ENCODE measurements at regions not wholly inside any gene's neighbourhood (a gene's known extent, or its start where the extent isn't known, plus 50 kb on each side); places are given as distances from the start of the nearest gene placed in this dataset.
A peak's percentile ranks its signal among the peaks of the same experiment; 100 is the strongest.

DNA sequence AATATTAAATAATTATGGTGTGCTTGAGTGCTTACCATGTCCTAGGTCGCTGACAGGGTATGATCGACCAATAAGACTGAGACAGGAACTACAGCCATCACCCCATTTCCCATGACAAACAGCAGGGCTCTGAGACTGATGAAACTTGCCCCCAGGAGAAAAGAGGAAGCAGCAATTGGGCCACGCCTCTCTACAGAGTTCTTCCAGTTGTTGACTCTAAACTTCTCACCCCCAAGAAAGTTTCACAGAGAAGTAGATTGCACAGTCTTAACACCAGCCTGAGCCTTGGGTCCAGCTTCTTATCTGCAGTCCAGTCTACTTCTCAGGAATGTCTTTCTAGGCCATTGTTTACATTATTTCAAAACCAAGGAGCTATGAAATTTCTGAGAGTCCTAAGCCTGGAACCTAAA is 182.2 kb upstream of the ANKRD55 start:
- TF ChIP-seq, protein P1, sequence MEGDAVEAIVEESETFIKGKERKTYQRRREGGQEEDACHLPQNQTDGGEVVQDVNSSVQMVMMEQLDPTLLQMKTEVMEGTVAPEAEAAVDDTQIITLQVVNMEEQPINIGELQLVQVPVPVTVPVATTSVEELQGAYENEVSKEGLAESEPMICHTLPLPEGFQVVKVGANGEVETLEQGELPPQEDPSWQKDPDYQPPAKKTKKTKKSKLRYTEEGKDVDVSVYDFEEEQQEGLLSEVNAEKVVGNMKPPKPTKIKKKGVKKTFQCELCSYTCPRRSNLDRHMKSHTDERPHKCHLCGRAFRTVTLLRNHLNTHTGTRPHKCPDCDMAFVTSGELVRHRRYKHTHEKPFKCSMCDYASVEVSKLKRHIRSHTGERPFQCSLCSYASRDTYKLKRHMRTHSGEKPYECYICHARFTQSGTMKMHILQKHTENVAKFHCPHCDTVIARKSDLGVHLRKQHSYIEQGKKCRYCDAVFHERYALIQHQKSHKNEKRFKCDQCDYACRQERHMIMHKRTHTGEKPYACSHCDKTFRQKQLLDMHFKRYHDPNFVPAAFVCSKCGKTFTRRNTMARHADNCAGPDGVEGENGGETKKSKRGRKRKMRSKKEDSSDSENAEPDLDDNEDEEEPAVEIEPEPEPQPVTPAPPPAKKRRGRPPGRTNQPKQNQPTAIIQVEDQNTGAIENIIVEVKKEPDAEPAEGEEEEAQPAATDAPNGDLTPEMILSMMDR (conservative IDR thresholded peaks at IDR 0.05; ENCODE audit: low read depth, low read length), result no peak
- H3K4me3 ChIP-seq (ENCODE audit: low read depth, low read length), result no peak overlapping the region
- peak; percentile 92 for DNase-seq (ENCODE audit: low read depth)

DNA sequence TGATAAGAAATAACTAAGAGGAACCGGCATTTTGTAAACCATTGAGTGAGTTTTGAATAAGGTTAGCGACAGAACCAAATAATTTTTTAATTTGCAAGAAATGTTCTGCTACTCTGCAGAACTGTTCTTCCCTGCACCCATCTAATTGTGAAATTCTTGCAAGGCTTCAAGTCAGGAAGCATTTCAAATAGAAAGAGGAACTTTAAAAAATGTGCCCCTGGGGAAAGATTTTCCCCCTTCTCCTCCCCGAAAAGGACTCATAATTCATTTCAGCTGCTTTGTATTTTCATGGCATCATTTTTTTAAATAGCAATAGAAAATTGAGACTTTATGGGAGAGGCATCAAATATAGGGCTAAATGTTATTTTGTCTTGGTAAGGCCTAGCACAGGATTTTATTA is 180.9 kb upstream of the ANKRD55 start:
- TF ChIP-seq, protein P1 (conservative IDR thresholded peaks at IDR 0.05; ENCODE audit: low read depth, low read length), result no peak
- no peak overlapping the region for H3K4me3 ChIP-seq (ENCODE audit: low read depth, low read length)
- DNase-seq (ENCODE audit: low read depth), result no peak

DNA sequence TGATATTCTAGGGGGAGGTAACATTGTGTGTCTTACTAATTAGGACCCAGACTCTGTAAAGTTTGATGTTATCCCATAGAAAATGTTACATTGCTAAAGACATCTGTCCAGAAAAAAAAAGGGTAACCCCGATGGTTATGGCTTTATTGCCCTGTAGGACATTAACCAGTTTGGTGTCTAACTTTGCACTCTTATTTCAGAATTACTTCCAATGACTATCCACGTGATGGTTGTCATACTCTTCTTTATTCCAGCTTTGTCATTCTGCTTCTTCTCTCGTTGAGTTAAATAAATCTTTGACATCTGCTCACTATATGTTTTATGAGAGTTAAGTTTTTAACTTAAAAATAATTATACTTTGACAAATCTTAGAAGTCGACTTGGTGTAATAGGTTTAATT is 180.4 kb upstream of the ANKRD55 start:
- no peak overlapping the region for H3K4me3 ChIP-seq (ENCODE audit: low read depth, low read length)
- TF ChIP-seq, protein P1 (conservative IDR thresholded peaks at IDR 0.05; ENCODE audit: low read depth, low read length), result no peak
- DNase-seq (ENCODE audit: low read depth), result no peak

DNA sequence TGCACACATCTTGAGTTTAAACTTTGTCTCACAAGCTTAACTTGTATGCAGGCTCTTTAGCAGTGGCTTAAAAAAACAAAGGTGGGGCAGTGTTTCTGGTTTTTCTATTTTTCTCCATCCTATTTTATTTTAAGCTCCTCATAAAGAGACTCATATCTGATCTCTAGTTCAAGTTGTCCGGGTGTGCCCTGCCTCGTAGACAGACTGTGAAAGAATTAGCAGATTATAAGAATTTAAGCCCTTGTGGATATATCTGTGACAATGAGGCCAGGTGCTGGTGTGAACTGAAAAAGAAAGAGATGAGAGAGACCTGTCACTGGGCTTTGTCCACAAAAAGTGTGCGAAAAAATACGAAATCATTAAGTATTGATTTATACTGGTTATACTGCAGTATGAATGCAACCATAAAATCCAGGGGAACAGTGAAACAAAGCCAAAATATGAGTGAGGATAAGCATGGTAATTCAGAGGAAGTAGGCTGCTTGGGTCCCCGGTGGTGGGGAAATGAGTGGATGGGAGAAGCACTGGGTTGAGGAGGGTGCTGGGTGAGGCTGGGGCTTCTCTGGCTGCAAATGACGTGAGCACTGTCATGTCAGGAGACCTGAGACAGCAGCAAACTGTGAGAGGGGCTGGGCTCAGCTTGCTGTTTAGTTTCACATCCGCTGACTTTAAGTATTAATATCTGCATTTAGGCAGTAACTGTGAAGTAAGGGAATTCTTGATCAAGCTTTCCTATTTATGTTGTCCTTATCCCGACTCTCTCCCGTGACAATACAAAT is 179.7 kb upstream of the ANKRD55 start:
- TF ChIP-seq, protein P1 (conservative IDR thresholded peaks at IDR 0.05; ENCODE audit: low read depth, low read length), result no peak
- DNase-seq (ENCODE audit: low read depth), result peak; percentile 37
- no peak overlapping the region for H3K4me3 ChIP-seq (ENCODE audit: low read depth, low read length)

DNA sequence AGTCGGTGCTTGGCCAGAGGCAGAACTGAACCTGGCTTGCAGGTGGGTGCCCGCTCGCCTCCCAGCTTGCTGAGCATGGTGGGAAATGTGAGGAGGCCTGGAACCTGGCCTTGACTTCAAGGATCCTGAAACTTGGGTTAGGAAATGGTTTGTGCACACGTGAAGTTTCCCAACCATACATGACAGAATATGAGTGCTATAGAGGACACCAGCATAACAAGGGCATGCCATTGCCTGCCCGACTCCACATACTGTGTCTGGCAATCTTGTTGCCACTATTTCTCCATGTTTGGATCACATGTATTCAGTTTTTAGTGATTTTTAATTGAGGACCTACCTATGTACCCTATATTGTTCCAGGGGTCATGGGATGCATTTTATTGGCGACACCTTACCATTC is 177.6 kb upstream of the ANKRD55 start:
- TF ChIP-seq, protein P1 (conservative IDR thresholded peaks at IDR 0.05; ENCODE audit: low read depth, low read length), result no peak
- no peak for DNase-seq (ENCODE audit: low read depth)
- no peak overlapping the region for H3K4me3 ChIP-seq (ENCODE audit: low read depth, low read length)

DNA sequence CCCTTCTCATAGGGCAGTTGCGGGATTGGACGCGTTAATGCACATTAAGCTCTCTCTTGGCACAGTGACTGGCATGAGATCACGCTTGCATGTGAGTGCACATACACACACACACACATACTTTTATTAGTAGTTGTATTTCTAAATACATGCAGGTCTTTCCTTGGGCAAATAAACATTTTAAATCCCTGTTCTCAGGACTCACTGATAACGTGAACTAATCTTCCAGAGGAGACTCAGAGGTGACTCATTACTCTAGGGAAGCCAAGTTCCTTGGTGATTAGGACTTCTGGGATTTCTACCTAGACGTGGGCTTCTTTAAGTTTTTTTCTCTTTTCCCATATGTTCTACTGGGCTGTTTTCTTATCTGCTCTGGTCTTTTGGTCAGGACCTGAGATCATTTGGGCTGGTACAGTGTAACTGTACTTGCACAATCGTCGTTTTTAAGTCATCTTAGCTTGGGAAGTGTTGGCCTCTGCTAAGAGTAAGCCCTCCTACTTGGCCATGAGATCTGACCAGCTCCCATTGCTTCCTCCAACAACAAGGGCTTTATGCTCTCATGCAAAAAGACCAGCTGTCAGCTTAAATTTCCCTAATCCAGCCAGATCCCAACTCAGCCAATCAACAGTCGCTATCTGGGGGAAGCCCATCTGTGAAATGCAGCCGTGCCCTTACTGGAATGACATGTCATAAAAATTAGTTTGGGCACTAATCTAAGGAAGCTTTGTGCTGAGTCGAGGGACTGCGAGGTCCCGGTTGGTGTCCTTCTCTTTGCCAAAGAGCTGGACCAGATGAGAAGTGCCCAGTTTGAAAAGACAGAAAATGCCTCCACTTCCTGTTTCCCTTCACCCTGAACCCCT is 176.4 kb upstream of the ANKRD55 start:
- DNase-seq (ENCODE audit: low read depth), result peak; percentile 55
- TF ChIP-seq, protein P1 (conservative IDR thresholded peaks at IDR 0.05; ENCODE audit: low read depth, low read length), result no peak

More for the DNA sequence above, 176.4 kb upstream of the ANKRD55 start:
- H3K4me3 ChIP-seq (ENCODE audit: low read depth, low read length), result no peak overlapping the region
